GM23338 (cell line): ENCODE measurements at regions not wholly inside any gene's neighbourhood (a gene's known extent, or its start where the extent isn't known, plus 50 kb on each side); places are given as distances from the start of the nearest gene placed in this dataset.

Experiments
- ATAC-seq: fragments of 200-7000 bp; cut with Tn5 transposase; 3 replicates; pipeline ENCODE4 v1.9.1; 2020
- DNase-seq: peaks from one replicate; pipeline ENCODE4 v3.0.0-alpha.2; 2015; ENCODE audit warnings: low spot score
- H2AFZ ChIP-seq: fragments of 200-600 bp; sonication (generic); 2 replicates; pipeline ENCODE4 v1.8.0; 2016; ENCODE audit warnings: antibody characterized with exemption, mild to moderate bottlenecking, moderate library complexity
- H3F3A ChIP-seq: fragments of 200-600 bp; sonication (generic); replicated peaks from 2 replicates; pipeline ENCODE4 v1.8.0; 2017; ENCODE audit warnings: antibody characterized with exemption, mixed run types, low read depth
- H3K27ac ChIP-seq: fragments of 200-600 bp; sonication (generic); 2 replicates; pipeline ENCODE4 v1.6.1; 2016; ENCODE audit warnings: low read depth
- H3K27me3 ChIP-seq: fragments of 200-600 bp; sonication (generic); 2 replicates; pipeline ENCODE4 v1.8.0; 2016; ENCODE audit warnings: mild to moderate bottlenecking, mixed run types, moderate library complexity; ENCODE audit not compliant: insufficient read depth
- H3K36me3 ChIP-seq: fragments of 200-600 bp; sonication (generic); 2 replicates; pipeline ENCODE4 v1.8.0; 2016; ENCODE audit warnings: mild to moderate bottlenecking; ENCODE audit not compliant: insufficient read depth
- H3K4me1 ChIP-seq: fragments of 200-600 bp; sonication (generic); 2 replicates; pipeline ENCODE4 v1.8.0; 2016; ENCODE audit warnings: mild to moderate bottlenecking, moderate library complexity; ENCODE audit not compliant: insufficient read depth
- H3K4me2 ChIP-seq: fragments of 200-600 bp; sonication (generic); 2 replicates; pipeline ENCODE4 v1.7.1; 2017; ENCODE audit warnings: mixed run types
- H3K4me3 ChIP-seq: fragments of 200-600 bp; sonication (generic); 2 replicates; pipeline ENCODE4 v1.6.1; 2016; ENCODE audit warnings: mixed run types
- H3K79me2 ChIP-seq: fragments of 200-600 bp; sonication (generic); replicated peaks from 2 replicates; pipeline ENCODE4 v1.8.0; 2017; ENCODE audit warnings: mild to moderate bottlenecking; ENCODE audit not compliant: insufficient read depth
- H3K9me2 ChIP-seq: fragments of 200-600 bp; sonication (generic); 2 replicates; pipeline ENCODE4 v1.8.0; 2017; ENCODE audit not compliant: insufficient read depth
- H4K20me1 ChIP-seq: fragments of 200-600 bp; sonication (generic); replicated peaks from 2 replicates; pipeline ENCODE4 v1.8.0; 2017; ENCODE audit warnings: mild to moderate bottlenecking; ENCODE audit not compliant: insufficient read depth
- H3K27ac Mint-ChIP-seq: 2 replicates; pipeline ENCODE4 v1.8.0; 2020; ENCODE audit warnings: inconsistent platforms, mild to moderate bottlenecking, moderate library complexity, mixed read lengths
- H3K27me3 Mint-ChIP-seq: 3 replicates; pipeline ENCODE4 v1.8.0; 2022; ENCODE audit warnings: low read depth, mild to moderate bottlenecking, moderate library complexity, mixed read lengths, inconsistent platforms; ENCODE audit not compliant: insufficient read depth, poor library complexity
- H3K36me3 Mint-ChIP-seq: 3 replicates; pipeline ENCODE4 v1.8.0; 2021; ENCODE audit warnings: low read depth, mild to moderate bottlenecking, inconsistent platforms, moderate library complexity, mixed read lengths
- H3K4me1 Mint-ChIP-seq: 3 replicates; pipeline ENCODE4 v1.8.0; 2020; ENCODE audit warnings: mild to moderate bottlenecking, inconsistent platforms, mixed read lengths
- H3K4me3 Mint-ChIP-seq: 3 replicates; pipeline ENCODE4 v1.8.0; 2021; ENCODE audit warnings: moderate library complexity, mild to moderate bottlenecking, inconsistent platforms, mixed read lengths
- H3K9me3 Mint-ChIP-seq: 3 replicates; pipeline ENCODE4 v1.8.0; 2020; ENCODE audit warnings: moderate library complexity, mild to moderate bottlenecking, inconsistent platforms, mixed read lengths
- CREB1 ChIP-seq: fragments of 250-450 bp; sonication (Bioruptor Pico); IDR thresholded peaks from 2 replicates; pipeline ENCODE4 v1.5.0; 2020; ENCODE audit warnings: low read depth, mild to moderate bottlenecking, moderate library complexity
- ETS1 ChIP-seq: IDR thresholded peaks from 2 replicates; pipeline ENCODE4 v1.6.1; 2016; ENCODE audit warnings: antibody characterized with exemption
- EZH2phosphoT487 ChIP-seq: fragments of 200-600 bp; sonication (generic); IDR thresholded peaks from one replicate; pipeline ENCODE4 v1.8.1; 2018; ENCODE audit warnings: antibody characterized with exemption; ENCODE audit not compliant: unreplicated experiment
- JUNB ChIP-seq: IDR thresholded peaks from one replicate; pipeline ENCODE4 v1.6.1; 2016; ENCODE audit warnings: antibody characterized with exemption; ENCODE audit not compliant: unreplicated experiment
- NANOG ChIP-seq: IDR thresholded peaks from 2 replicates; pipeline ENCODE4 v1.6.1; 2016; ENCODE audit warnings: antibody characterized with exemption, borderline replicate concordance
- POLR2AphosphoS5 ChIP-seq: IDR thresholded peaks from 2 replicates; pipeline ENCODE4 v1.6.1; 2016; ENCODE audit warnings: antibody characterized with exemption, low read depth
- STAT1 ChIP-seq: IDR thresholded peaks from one replicate; pipeline ENCODE4 v1.6.1; 2016; ENCODE audit warnings: antibody characterized with exemption; ENCODE audit not compliant: unreplicated experiment
- ZNF114 ChIP-seq: fragments of 250-450 bp; sonication (Bioruptor Pico); IDR thresholded peaks from 2 replicates; pipeline ENCODE4 v1.5.0; 2020; ENCODE audit warnings: mild to moderate bottlenecking, moderate library complexity
- ZNF331 ChIP-seq: fragments of 250-450 bp; sonication (Bioruptor Pico); IDR thresholded peaks from 2 replicates; pipeline ENCODE4 v1.5.0; 2020; ENCODE audit warnings: low read depth, mild to moderate bottlenecking, moderate library complexity
- TF ChIP-seq, protein P1 (sequence below): fragments of 250-450 bp; sonication (Bioruptor Pico); IDR thresholded peaks from 2 replicates; pipeline ENCODE4 v1.5.0; 2020; ENCODE audit warnings: mild to moderate bottlenecking, moderate library complexity

DNA sequence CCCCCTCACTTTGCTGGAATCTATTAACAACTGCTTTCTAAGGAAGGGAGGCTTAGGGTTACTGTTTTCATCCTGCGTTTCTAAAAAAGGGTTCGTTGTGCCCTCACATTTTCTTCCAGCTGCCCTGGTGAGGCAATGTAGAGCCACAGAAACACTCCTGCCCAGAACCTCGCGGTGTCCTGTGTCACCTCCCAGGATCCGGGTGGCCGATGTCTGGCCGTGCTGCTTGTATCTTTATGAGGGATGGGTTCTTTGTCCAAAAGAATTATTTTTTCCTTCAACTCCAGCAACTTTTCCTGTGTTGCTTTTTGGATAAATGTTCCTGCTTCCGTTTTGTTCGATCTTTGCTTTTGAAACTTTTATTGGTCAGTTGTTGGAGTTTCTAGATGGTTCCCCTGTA, 291.8 kb upstream of the HS6ST1 start (continued):
- TF ChIP-seq, protein P1, sequence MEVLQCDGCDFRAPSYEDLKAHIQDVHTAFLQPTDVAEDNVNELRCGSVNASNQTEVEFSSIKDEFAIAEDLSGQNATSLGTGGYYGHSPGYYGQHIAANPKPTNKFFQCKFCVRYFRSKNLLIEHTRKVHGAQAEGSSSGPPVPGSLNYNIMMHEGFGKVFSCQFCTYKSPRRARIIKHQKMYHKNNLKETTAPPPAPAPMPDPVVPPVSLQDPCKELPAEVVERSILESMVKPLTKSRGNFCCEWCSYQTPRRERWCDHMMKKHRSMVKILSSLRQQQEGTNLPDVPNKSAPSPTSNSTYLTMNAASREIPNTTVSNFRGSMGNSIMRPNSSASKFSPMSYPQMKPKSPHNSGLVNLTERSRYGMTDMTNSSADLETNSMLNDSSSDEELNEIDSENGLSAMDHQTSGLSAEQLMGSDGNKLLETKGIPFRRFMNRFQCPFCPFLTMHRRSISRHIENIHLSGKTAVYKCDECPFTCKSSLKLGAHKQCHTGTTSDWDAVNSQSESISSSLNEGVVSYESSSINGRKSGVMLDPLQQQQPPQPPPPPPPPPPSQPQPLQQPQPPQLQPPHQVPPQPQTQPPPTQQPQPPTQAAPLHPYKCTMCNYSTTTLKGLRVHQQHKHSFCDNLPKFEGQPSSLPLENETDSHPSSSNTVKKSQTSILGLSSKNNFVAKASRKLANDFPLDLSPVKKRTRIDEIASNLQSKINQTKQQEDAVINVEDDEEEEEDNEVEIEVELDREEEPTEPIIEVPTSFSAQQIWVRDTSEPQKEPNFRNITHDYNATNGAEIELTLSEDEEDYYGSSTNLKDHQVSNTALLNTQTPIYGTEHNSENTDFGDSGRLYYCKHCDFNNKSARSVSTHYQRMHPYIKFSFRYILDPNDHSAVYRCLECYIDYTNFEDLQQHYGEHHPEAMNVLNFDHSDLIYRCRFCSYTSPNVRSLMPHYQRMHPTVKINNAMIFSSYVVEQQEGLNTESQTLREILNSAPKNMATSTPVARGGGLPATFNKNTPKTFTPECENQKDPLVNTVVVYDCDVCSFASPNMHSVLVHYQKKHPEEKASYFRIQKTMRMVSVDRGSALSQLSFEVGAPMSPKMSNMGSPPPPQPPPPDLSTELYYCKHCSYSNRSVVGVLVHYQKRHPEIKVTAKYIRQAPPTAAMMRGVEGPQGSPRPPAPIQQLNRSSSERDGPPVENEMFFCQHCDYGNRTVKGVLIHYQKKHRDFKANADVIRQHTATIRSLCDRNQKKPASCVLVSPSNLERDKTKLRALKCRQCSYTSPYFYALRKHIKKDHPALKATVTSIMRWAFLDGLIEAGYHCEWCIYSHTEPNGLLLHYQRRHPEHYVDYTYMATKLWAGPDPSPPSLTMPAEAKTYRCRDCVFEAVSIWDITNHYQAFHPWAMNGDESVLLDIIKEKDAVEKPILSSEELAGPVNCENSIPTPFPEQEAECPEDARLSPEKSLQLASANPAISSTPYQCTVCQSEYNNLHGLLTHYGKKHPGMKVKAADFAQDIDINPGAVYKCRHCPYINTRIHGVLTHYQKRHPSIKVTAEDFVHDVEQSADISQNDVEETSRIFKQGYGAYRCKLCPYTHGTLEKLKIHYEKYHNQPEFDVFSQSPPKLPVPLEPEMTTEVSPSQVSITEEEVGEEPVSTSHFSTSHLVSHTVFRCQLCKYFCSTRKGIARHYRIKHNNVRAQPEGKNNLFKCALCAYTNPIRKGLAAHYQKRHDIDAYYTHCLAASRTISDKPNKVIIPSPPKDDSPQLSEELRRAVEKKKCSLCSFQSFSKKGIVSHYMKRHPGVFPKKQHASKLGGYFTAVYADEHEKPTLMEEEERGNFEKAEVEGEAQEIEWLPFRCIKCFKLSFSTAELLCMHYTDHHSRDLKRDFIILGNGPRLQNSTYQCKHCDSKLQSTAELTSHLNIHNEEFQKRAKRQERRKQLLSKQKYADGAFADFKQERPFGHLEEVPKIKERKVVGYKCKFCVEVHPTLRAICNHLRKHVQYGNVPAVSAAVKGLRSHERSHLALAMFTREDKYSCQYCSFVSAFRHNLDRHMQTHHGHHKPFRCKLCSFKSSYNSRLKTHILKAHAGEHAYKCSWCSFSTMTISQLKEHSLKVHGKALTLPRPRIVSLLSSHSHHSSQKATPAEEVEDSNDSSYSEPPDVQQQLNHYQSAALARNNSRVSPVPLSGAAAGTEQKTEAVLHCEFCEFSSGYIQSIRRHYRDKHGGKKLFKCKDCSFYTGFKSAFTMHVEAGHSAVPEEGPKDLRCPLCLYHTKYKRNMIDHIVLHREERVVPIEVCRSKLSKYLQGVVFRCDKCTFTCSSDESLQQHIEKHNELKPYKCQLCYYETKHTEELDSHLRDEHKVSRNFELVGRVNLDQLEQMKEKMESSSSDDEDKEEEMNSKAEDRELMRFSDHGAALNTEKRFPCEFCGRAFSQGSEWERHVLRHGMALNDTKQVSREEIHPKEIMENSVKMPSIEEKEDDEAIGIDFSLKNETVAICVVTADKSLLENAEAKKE (CRISPR knock-in tag) = no peak
- TF ChIP-seq NANOG (no peak), STAT1 (no peak), ZNF114 (CRISPR knock-in tag) (no peak), ETS1 (no peak), POLR2AphosphoS5 (no peak)

- no peak for DNase-seq
- no peak overlapping the region for H3K27ac Mint-ChIP-seq
- no peak overlapping the region for H3K27ac ChIP-seq
- ATAC-seq = no peak
- H3K4me1 ChIP-seq = peaks cover 8% of the 10 kb centered on the region
- H3K36me3 Mint-ChIP-seq = no peaks in the 10 kb centered on the region
- no peaks in the 10 kb centered on the region for H3K36me3 ChIP-seq
- peaks cover 4% of the 10 kb centered on the region; the same call in 2 of the 3 replicates for H3K4me1 Mint-ChIP-seq
- H4K20me1 ChIP-seq = no peaks in the 10 kb centered on the region
- peaks cover 2% of the 10 kb centered on the region for H3K27me3 Mint-ChIP-seq
- no peaks in the 10 kb centered on the region for H3K27me3 ChIP-seq
- no peaks in the 10 kb centered on the region for H3F3A ChIP-seq
- peaks cover 13% of the 10 kb centered on the region; the same call in 1 of the 3 replicates for H3K9me3 Mint-ChIP-seq
- H2AFZ ChIP-seq = no peak overlapping the region
- H3K4me3 ChIP-seq = no peak overlapping the region
- H3K4me2 ChIP-seq = no peak overlapping the region
- no peak overlapping the region for H3K4me3 Mint-ChIP-seq
- no peaks in the 10 kb centered on the region for H3K9me2 ChIP-seq
- H3K79me2 ChIP-seq = no peaks in the 10 kb centered on the region
- TF ChIP-seq EZH2phosphoT487 (no peak), ZNF331 (no peak), ETS1 (no peak), JUNB (no peak), ZNF114 (CRISPR knock-in tag) (no peak), CREB1 (no peak)
These were observed 293.0 kb upstream of the HS6ST1 start for GRCh38 chr2:128611421-128612320.
